HUES64 (cell line): ENCODE measurements at regions not wholly inside any gene's neighbourhood (a gene's known extent, or its start where the extent isn't known, plus 50 kb on each side); places are given as distances from the start of the nearest gene placed in this dataset.

Experiments
- H3K27ac ChIP-seq: 2 replicates; pipeline ENCODE4 v1.7.0; 2013; ENCODE audit warnings: low read depth, low read length, inconsistent platforms
- H3K27me3 ChIP-seq: 2 replicates; pipeline ENCODE4 v1.6.1; 2013; ENCODE audit warnings: mild to moderate bottlenecking, low read length; ENCODE audit not compliant: insufficient read depth
- H3K36me3 ChIP-seq: 2 replicates; pipeline ENCODE4 v1.6.1; 2013; ENCODE audit warnings: mild to moderate bottlenecking, low read length; ENCODE audit not compliant: insufficient read depth
- H3K4me1 ChIP-seq: 2 replicates; pipeline ENCODE4 v1.6.1; 2013; ENCODE audit warnings: mild to moderate bottlenecking, low read length, moderate library complexity; ENCODE audit not compliant: insufficient read depth
- H3K4me3 ChIP-seq: 2 replicates; pipeline ENCODE4 v1.5.1; 2013; ENCODE audit warnings: mild to moderate bottlenecking, low read length, moderate library complexity
- H3K9ac ChIP-seq: 2 replicates; pipeline ENCODE4 v1.6.1; 2013; ENCODE audit warnings: mild to moderate bottlenecking, low read depth, low read length
- H3K9me3 ChIP-seq: 2 replicates; pipeline ENCODE4 v1.6.1; 2013; ENCODE audit warnings: low read depth, low read length; ENCODE audit not compliant: insufficient read depth
- WGBS: fragments of 150-250, 120-280 bp; methylation state at CpG from one replicate; pipeline ENCODE4 v1.1.7; 2013; ENCODE audit warnings: missing lambda C conversion rate; 5-methylcytosine and 5-hydroxymethylcytosine counted together

- H3K27me3 ChIP-seq: no peaks in the 10 kb centered on the region
- no peaks in the 10 kb centered on the region for H3K9me3 ChIP-seq
- H3K4me3 ChIP-seq: no peak overlapping the region
- no peaks in the 10 kb centered on the region for H3K36me3 ChIP-seq
- over 99% methylated on average over 4 of the region's 4 CpGs for WGBS
- H3K27ac ChIP-seq: no peak overlapping the region
- no peak overlapping the region for H3K9ac ChIP-seq
- no peaks in the 10 kb centered on the region for H3K4me1 ChIP-seq
These were observed 293.1 kb upstream of the BRINP1 start for GRCh38 chr9:119662329-119662728.

- WGBS: 83% methylated on average over 5 of the region's 5 CpGs
- Histone ChIP-seq H3K4me1 (no peaks in the 10 kb centered on the region), H3K27ac (no peak overlapping the region)
These were observed 283.7 kb upstream of the BRINP1 start for GRCh38 chr9:119652931-119653330.

GRCh38 chr9:119649205-119649604 lies 280.0 kb upstream of the BRINP1 start:
- Histone ChIP-seq H3K27ac (no peak overlapping the region), H3K36me3 (no peaks in the 10 kb centered on the region), H3K9ac (no peak overlapping the region), H3K4me3 (no peak overlapping the region), H3K27me3 (no peaks in the 10 kb centered on the region), H3K9me3 (no peaks in the 10 kb centered on the region), H3K4me1 (no peaks in the 10 kb centered on the region)

More at GRCh38 chr9:119652931-119653330, 283.7 kb upstream of the BRINP1 start:
- Histone ChIP-seq H3K4me3 (no peak overlapping the region), H3K9ac (no peak overlapping the region), H3K9me3 (no peaks in the 10 kb centered on the region), H3K36me3 (no peaks in the 10 kb centered on the region), H3K27me3 (no peaks in the 10 kb centered on the region)

- Histone ChIP-seq H3K9ac (no peak overlapping the region), H3K27me3 (no peaks in the 10 kb centered on the region), H3K27ac (no peak overlapping the region), H3K36me3 (no peaks in the 10 kb centered on the region), H3K4me1 (no peaks in the 10 kb centered on the region), H3K9me3 (no peaks in the 10 kb centered on the region), H3K4me3 (no peak overlapping the region)
- WGBS: 67% methylated on average over 12 of the region's 12 CpGs
These were observed 270.2 kb upstream of the BRINP1 start for GRCh38 chr9:119639287-119639955.

- no peaks in the 10 kb centered on the region for H3K27me3 ChIP-seq
- no peaks in the 10 kb centered on the region for H3K36me3 ChIP-seq
- H3K4me3 ChIP-seq: no peak overlapping the region
- no peaks in the 10 kb centered on the region for H3K9me3 ChIP-seq
- no peak overlapping the region for H3K27ac ChIP-seq
- 91% methylated on average over 8 of the region's 8 CpGs for WGBS
- no peaks in the 10 kb centered on the region for H3K4me1 ChIP-seq
- no peak overlapping the region for H3K9ac ChIP-seq
These were observed 264.8 kb upstream of the BRINP1 start for GRCh38 chr9:119634006-119634405.

- Histone ChIP-seq H3K9ac (no peak overlapping the region), H3K36me3 (no peaks in the 10 kb centered on the region), H3K4me1 (peaks cover 13% of the 10 kb centered on the region; the same call in 1 of the 2 replicates), H3K4me3 (no peak overlapping the region), H3K27me3 (no peaks in the 10 kb centered on the region), H3K27ac (no peak overlapping the region), H3K9me3 (no peaks in the 10 kb centered on the region)
- 92% methylated on average over 1 of the region's 1 CpG for WGBS
These were observed 242.3 kb upstream of the BRINP1 start for GRCh38 chr9:119611565-119611964.

- no peak overlapping the region for H3K4me3 ChIP-seq
- no peaks in the 10 kb centered on the region for H3K27me3 ChIP-seq
- H3K4me1 ChIP-seq: peaks cover 8% of the 10 kb centered on the region; the same call in 1 of the 2 replicates
- no peaks in the 10 kb centered on the region for H3K36me3 ChIP-seq
- WGBS: 93% methylated on average over 2 of the region's 2 CpGs
- H3K9ac ChIP-seq: no peak overlapping the region
- no peaks in the 10 kb centered on the region for H3K9me3 ChIP-seq
- no peak overlapping the region for H3K27ac ChIP-seq
These were observed 240.2 kb upstream of the BRINP1 start for GRCh38 chr9:119609277-119609971.

- Histone ChIP-seq H3K4me1 (0 out of 2 replicates have a peak, but pooled peaks cover 4% of the 10 kb centered on the region), H3K27me3 (no peaks in the 10 kb centered on the region), H3K4me3 (no peak overlapping the region), H3K9ac (no peak overlapping the region), H3K27ac (no peak overlapping the region), H3K36me3 (no peaks in the 10 kb centered on the region), H3K9me3 (no peaks in the 10 kb centered on the region)
These were observed 232.4 kb upstream of the BRINP1 start for GRCh38 chr9:119601632-119602031.

- Histone ChIP-seq H3K9me3 (no peaks in the 10 kb centered on the region), H3K9ac (no peak overlapping the region), H3K36me3 (no peaks in the 10 kb centered on the region), H3K27ac (no peak overlapping the region), H3K4me3 (no peak overlapping the region), H3K27me3 (no peaks in the 10 kb centered on the region), H3K4me1 (0 out of 2 replicates have a peak, but pooled peaks cover 4% of the 10 kb centered on the region)
- 93% methylated on average over 3 of the region's 3 CpGs for WGBS
These were observed 228.3 kb upstream of the BRINP1 start for GRCh38 chr9:119597499-119597898.

GRCh38 chr9:119596703-119597102 lies 227.5 kb upstream of the BRINP1 start:
- Histone ChIP-seq H3K4me1 (0 out of 2 replicates have a peak, but pooled peaks cover 4% of the 10 kb centered on the region), H3K36me3 (no peaks in the 10 kb centered on the region), H3K9ac (no peak overlapping the region), H3K27me3 (no peaks in the 10 kb centered on the region), H3K9me3 (no peaks in the 10 kb centered on the region), H3K4me3 (no peak overlapping the region), H3K27ac (no peak overlapping the region)
- 97% methylated on average over 4 of the region's 4 CpGs for WGBS

GRCh38 chr9:119588874-119589744 lies 219.9 kb upstream of the BRINP1 start:
- H3K9ac ChIP-seq: no peak overlapping the region

More at GRCh38 chr9:119588874-119589744, 219.9 kb upstream of the BRINP1 start:
- Histone ChIP-seq H3K27me3 (no peaks in the 10 kb centered on the region), H3K4me3 (no peak overlapping the region), H3K36me3 (no peaks in the 10 kb centered on the region), H3K4me1 (peaks cover 4% of the 10 kb centered on the region; the same call in 1 of the 2 replicates), H3K27ac (no peak overlapping the region), H3K9me3 (no peaks in the 10 kb centered on the region)
- 82% methylated on average over 12 of the region's 12 CpGs for WGBS
